NB4 (cell line): ENCODE measurements at regions not wholly inside any gene's neighbourhood (a gene's known extent, or its start where the extent isn't known, plus 50 kb on each side); places are given as distances from the start of the nearest gene placed in this dataset.
A peak's percentile ranks its signal among the peaks of the same experiment; 100 is the strongest.

ENCODE experiments used
- DNase-seq: peaks from one replicate; pipeline ENCODE4 v3.0.0; 2010; ENCODE audit warnings: low read depth
- H3K4me3 ChIP-seq: one replicate; pipeline ENCODE4 v1.5.1; 2011; ENCODE audit warnings: mild to moderate bottlenecking, low read depth, low read length, moderate library complexity
- CTCF ChIP-seq: IDR thresholded peaks from one replicate; pipeline ENCODE4 v1.5.1; 2012; ENCODE audit warnings: low read depth, low read length
- MAX ChIP-seq: IDR thresholded peaks from 2 replicates; pipeline ENCODE4 v1.6.1; 2011; ENCODE audit warnings: low read depth, low read length
- MYC ChIP-seq: IDR thresholded peaks from 2 replicates; pipeline ENCODE4 v1.6.1; 2011; ENCODE audit warnings: low read depth, low read length
- POLR2A ChIP-seq: IDR thresholded peaks from 2 replicates; pipeline ENCODE4 v1.6.1; 2011; ENCODE audit warnings: mild to moderate bottlenecking; ENCODE audit not compliant: insufficient read length; ENCODE audit errors: extremely low read depth

GRCh38 chr2:239739206-239739605, 285.9 kb downstream of the NDUFA10 start:
- TF ChIP-seq MYC (no peak), CTCF (no peak), MAX (no peak), POLR2A (no peak)
- no peak for DNase-seq
- H3K4me3 ChIP-seq = no peak overlapping the region

GRCh38 chr2:239738159-239738558, 287.0 kb downstream of the NDUFA10 start:
- no peak for DNase-seq
- TF ChIP-seq POLR2A = no peak
- no peak for TF ChIP-seq MAX
- TF ChIP-seq MYC = no peak
- no peak for TF ChIP-seq CTCF
- no peak overlapping the region for H3K4me3 ChIP-seq

GRCh38 chr2:239737144-239737463, 288.0 kb downstream of the NDUFA10 start:
- TF ChIP-seq MAX = no peak
- TF ChIP-seq POLR2A = no peak
- no peak for TF ChIP-seq CTCF
- no peak for TF ChIP-seq MYC
- no peak overlapping the region for H3K4me3 ChIP-seq
- DNase-seq = no peak

- peak; percentile 30 for DNase-seq
- H3K4me3 ChIP-seq = no peak overlapping the region
- TF ChIP-seq MAX (no peak), POLR2A (no peak), CTCF (peak; percentile 25), MYC (no peak)
Observed at GRCh38 chr2:239736358-239737143, 288.6 kb downstream of the NDUFA10 start.

GRCh38 chr2:239735829-239736357, 289.2 kb downstream of the NDUFA10 start:
- DNase-seq = no peak
- no peak overlapping the region for H3K4me3 ChIP-seq
- no peak for TF ChIP-seq MAX
- no peak for TF ChIP-seq CTCF
- TF ChIP-seq POLR2A = no peak
- TF ChIP-seq MYC = no peak
